Hindlimb muscle (tissue), 1 donor: ENCODE measurements at regions not wholly inside any gene's neighbourhood (a gene's known extent, or its start where the extent isn't known, plus 50 kb on each side); places are given as distances from the start of the nearest gene placed in this dataset.
A peak's percentile ranks its signal among the peaks of the same experiment; 100 is the strongest.

Experiments
- DNase-seq: peaks from one replicate; pipeline ENCODE4 v3.0.0-alpha.2; 2013

DNA sequence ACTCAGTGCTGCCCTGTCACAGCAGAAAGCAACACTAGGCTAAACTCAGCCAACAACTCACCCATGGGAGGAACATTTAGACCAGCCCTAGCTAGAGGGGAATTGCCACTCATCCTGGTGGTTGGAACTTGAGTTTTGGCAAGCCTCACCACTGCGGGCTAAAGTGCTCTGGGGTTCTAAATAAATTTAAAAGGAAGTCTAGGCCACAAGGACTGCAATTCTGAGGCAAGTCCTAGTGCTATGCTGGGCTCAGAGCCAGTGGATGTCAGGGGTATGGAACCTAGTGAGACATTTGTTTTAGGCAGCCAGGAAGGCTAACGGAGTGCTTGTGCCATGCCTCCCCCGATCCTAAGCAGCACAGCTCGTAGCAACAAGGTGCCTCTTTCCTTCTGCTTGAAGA lies 78.0 kb downstream of the RGS13 start:
- DNase-seq = no peak

DNA sequence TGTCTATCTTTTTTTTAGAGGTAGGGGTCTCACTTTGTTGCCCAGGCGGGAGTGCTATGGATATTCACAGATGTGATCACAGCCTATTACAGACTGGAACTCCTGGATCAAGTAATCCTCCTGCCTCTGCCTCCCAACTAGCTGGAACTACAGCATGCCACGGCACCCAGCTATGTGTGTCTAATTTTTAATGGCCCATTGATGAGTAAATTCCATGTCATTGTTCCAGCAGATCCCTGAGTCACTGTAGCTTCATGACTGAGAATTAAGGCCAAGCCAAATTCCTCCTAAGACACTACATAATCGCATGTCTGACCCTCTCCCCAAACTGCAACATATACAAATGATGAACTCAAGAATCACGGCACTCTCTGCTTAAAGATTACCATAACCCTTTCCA lies 84.2 kb upstream of the RGS2 start:
- no peak for DNase-seq

DNA sequence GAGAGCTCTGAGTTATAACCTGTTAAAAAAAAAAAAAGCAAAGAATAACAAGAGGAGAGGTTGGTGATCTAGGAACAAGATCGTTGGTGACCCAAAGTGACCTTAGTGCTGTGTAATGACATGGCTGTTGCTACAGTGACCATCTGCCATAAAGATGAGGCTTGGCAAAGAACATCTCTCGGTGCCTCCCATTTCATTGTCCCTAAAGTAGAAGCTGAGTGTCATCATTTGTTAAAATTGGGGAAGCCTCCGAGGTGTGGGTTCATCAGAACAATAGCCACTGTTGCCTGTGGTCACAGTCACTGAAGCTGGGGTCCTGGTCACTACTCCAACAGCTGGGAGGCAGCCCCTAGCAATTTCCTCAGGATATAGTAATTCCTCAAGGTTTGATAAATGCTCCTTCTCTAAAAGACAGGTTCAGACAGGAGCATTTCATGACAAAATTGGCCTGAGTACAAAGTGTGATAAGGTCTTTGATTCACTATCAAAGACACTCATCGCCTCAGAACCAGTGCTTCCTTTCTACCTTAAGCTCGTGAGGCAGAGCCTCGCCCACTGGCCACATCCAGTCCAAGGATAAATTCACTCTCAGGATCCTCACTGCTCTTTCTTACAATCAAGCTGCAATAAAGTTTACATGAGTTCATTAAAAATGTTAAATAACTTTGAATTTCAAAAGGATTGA lies 81.9 kb upstream of the RGS2 start:
- no peak for DNase-seq

DNA sequence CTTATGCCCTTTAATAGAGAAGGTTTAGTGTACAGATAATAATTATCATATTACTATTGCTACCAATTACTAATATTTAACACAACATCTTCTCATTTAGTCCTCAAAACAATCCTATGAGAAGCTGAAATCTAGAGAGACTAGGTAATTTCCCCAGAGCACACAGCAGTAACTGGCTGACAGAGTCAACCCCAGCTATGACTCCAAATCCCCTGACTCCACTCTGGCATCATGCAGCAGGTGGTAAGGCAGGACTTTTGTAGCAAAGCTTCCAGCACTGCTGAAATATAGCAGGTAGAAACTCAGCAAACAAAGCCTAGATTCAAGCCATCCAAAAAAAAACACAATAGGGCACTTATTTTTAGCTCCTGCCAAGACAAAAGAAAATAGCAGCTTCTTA lies 79.3 kb upstream of the RGS2 start:
- no peak for DNase-seq

DNA sequence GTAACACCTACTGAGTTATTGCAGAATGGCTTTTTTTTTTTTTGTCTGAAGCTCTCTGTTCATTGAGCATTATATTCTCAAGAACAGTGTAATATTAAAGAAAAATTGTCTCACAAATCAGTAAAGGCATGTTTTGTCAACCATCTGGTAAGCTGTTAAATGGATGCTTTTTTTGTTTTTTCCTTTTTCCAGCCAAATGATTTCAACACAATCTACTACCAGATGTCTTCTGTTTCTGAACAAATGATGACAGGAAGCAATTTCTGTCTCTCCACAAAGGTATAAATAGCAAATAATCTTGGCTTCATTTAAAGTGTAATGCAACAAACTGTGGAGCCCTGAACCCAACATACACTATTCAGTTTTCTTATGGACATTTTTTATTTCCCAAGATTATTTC lies 78.6 kb upstream of the RGS2 start:
- DNase-seq = no peak

DNA sequence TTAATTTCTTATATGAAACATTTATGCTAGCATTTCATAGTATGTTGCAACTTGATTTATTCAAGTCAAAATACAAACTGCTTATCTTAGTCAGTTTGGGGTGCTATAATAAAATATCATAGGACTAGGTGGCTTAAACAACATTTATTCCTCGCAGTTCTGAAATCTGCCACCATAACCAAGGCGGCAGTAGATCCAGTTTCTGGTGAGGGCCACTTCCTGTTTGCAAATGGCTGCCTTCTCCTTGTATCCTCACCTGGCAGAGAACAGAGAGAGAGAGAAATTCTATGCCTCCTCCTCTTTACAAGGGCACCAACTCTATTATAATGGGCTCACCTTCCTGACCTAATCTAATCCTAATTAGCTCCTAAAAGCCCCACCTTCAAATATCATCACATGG lies 76.1 kb upstream of the RGS2 start:
- DNase-seq = no peak

DNA sequence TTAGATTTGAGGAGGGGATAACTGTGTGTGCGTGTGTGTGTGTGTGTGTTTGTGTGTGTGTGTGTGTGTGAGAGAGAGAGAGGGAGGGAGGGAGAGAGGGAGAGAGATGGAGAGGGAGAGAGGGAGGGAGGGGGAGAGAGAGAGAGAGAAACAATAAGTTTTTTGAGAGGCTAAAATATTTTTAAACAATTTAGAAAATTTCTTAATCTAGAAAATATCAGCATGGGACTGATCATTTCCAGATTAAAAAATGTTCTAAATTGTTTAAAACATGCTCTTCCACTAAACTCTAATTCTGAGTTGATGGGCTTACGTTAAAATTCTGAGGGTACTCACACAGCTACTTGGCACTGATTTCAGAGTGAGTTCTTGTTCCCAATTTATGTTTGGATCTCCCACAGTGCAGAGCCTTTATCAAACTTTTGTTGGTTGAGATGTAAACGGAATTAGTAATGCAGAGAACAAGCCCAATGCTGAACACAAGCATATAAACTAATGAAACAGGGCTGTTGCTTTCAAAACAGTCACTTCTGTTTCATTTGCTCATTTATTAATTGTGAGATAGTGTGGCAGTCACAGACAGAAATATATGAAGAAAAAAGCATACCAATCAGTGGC lies 73.4 kb upstream of the RGS2 start:
- no peak for DNase-seq

DNA sequence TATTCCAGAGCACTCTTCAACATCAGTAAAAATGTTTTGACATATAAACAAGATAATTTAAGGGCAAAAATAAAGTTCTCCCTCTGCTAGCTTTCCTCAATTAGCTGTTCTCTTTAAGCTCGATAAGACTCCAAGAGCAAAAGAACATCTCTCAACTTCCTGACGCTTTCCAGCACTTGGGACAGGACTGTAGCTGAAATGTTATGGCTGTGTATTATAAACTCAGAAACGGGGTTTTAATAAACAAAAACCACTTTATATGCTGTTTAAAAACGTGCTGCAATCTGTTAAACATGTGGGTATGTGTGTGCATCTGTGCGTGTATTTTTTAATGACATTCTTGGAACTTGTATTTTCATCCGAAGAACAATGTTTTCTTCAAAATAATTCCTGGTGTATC lies 71.5 kb upstream of the RGS2 start:
- DNase-seq = no peak

DNA sequence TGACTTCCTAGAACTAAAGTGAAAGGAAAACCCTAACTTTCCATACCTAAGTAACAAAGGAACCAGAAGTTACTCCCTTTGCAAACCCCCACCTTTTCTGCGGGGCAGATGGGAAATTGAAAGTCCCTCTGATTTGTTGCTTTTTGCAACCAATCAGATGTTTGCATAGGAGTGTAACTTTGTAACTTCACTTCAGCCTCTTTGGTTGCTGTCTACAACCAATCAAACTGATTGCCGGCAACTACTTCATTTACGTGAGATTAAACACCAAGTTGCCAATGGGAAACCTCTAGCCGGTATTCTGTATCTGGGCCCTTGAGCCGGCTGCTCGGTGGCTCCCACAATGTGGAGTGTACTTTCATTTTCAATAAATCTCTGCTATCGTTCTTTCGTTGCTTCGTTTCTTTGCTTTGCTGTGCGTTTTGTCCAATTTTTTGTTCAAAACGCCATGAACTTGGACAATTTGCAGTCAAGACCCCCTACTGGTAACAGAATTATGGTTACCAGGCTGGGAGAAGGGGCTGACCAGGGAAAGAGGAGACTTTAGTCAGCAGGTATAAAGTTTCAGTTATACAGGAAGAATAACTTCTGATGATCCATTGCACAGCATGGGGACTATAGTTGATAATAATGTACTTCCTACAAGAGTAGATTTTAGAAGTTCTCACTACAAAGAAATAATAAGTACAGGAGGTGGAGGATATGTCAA lies 69.2 kb upstream of the RGS2 start:
- DNase-seq = no peak

DNA sequence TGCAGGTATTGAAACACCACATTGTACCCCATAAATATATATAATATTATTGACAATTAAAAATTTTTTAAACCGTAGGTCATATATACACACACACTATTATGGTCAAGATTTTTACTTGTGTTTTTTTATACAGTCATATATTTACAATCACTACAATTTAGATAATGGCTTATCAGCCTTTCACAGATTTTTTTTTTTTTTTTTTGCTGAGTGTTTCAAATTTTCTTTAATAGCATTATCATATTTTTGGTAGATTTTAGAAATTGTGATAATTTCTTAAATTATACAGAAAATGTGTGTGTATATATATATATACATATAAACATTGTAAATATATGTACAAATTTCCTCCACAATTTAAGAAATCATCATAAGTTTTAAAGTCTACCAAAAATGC lies 68.6 kb upstream of the RGS2 start:
- DNase-seq = no peak

DNA sequence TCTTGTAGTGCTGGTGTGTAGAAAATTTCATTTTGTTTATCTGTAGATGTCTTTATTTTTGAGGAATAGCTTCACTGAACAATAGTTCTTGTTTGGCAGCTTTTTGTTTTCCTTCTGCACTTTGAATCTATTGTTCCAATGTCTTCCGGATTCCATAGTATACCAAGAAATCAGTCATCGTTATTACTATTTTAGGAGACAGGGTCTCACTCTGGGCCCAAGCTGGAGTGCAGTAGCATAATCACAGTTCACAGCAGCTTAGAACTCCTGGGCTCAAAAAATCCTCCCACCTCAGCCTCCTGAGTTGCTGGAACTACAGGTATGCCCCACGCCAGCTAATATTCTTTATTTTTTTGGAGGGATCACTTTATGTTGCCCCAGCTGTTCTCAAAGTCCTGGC lies 67.7 kb upstream of the RGS2 start:
- DNase-seq = no peak

DNA sequence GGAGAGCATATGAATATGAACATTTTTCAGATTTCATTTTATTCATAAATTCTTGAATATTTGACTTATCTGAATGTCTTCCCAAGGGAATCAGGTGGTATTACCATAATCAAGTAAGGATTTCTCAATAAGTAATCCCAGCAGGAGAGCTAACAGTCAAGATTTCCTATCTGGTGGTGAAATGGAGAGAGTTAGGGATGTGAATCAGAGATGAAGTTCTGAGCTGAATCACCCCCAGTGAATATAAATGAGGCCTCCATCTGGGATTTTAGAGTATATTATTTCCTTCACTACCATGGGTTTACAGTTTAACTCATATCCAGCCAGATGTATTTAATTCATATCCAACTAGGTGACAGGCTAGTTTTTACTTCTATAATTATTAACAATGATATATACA lies 61.5 kb upstream of the RGS2 start:
- DNase-seq = no peak

DNA sequence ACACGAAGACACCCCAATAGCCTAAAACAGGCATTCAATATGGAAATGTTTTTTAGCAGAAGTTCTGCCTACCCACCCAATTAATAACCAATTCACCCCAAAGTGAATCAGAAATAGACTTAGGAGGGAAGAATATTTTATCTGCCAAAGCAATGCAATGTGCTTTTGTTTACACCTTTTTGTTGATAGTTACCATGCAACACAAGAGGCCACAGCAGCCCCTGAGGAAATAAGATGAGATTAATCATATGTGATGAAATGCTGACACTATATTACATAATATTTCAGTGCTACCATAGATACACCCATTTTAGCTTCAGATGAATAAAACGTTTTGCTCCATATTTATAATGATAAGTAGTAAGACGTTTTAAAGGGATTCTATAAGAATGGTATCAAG lies 60.9 kb upstream of the RGS2 start:
- DNase-seq = peak; percentile 11

DNA sequence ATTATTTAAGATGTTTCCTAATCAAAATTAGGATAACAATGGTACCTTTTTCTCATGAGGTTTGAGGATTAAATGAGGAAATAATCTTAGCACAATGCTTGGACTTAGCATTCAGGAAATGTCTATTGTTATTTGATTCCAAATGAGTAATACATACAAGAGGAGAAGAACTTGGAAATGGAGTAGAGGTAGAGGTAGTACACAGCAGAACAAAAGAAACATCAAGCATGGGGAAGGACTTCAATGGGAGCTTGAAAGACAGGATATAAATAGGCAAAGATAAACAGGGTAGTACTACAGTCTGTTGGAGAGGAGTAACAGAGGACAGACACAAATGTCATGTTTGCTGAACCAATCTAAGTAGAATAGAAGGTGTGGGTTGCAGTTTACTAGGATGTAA lies 59.5 kb upstream of the RGS2 start:
- no peak for DNase-seq

DNA sequence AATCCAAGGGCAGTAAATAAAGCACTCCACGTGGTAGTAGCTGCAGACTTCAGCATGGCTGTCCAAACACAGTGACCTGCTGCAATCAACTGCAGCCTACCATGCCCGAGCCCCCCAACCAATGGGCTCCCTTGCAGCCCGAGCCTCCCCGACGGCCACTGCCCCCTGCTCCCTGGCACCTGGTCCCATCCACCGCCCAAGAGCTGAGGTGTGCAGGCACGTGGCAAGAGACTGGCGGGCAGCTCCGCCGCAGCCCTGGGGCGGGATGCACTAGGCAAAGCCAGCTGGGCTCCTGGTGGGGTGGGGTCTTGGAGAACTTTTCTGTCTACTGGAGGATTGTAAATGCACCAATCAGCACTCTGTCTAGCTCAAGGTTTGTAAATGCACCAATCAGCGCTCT lies 57.6 kb upstream of the RGS2 start:
- DNase-seq = no peak

DNA sequence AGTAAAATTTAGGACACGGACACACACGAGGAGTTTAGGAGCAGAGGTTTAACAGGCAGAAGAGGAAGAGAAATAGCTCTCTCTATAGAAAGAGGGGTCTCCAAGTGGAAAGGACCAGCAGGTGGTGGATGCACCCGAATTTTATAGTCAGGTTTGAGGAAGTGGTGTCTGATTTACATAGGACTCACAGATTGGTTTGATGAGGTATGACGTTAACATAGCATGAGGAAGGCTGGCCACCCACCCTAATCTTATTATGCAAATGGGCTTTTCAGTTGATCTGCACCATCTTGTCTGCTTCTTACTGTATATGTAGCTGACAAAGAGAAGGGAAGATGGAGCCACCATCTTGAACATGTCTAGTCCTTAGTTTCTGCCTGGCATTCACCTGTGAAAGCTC lies 52.5 kb upstream of the RGS2 start:
- no peak for DNase-seq

DNA sequence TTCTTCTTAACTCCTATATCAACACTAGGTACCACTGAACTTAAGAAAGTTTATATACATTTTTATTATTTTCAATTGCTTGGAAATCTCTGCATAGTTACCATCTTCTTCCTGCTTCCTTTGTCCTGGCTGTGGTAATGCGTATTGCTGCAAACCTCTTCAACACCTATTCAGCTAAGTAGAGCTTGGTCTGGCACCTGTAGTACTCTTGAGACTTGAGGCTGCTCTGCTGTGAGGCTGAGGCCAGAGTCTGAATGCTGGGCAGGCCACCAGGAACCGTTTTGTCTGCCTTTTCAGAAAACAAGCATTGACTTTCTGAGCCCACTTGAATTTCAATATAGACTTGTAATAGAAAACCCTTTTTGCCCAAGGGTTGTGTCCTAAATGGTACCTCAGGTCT lies 52.0 kb upstream of the RGS2 start:
- DNase-seq = no peak

DNA sequence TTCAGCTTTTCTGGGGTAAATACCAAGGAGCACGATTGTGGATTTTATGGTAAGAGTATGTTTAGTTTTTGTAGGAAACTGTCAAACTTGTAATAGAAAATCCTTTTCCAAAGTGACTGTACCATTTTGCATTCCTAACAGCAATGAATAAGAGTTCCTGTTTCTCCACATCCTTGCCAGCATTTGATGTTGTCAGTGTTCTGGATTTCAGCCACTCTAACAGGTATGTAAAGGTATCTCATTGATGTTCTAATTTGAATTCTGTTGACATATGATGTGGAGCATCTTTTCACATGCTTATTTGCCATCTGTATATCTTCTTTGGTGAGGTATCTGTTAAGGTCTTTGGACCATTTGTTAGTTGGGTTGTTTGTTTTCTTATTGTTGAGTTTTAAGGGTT lies 50.3 kb upstream of the RGS2 start:
- no peak for DNase-seq
